Islet precursor cell (in vitro differentiated cells): ENCODE measurements at regions not wholly inside any gene's neighbourhood (a gene's known extent, or its start where the extent isn't known, plus 50 kb on each side); places are given as distances from the start of the nearest gene placed in this dataset.
"Not testable (repeated sequence)": the region's sequence is repeated elsewhere in the genome, so short reads cannot be mapped to it uniquely, and the experiment has no call there.

ENCODE experiments used
- DNase-seq: peaks from one replicate; pipeline ENCODE4 v3.0.0-alpha.2; 2018

DNA sequence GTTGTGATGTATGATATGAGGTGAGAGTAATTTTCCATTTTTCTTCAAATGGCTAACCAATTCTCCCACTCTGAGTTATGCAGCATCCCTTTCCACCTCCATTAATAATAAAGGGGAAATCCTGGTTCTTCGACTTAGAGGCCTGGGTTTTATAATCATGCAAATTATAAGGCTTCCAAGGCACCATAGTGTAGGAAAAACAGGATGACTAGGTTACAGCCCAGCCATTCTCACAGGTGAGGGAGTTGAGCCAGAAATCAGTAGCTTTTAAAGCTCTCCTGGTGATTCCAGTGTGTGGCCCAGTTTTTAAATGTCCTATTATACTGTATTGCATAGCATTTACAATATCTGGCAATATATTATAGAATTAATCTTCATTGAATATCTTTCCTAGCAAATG lies 203.1 kb downstream of the ARHGEF9 start:
- DNase-seq = no peak

GRCh38 chrX:63581398-63581797 lies 203.6 kb downstream of the ARHGEF9 start:
- peak; percentile 55 for DNase-seq

DNA sequence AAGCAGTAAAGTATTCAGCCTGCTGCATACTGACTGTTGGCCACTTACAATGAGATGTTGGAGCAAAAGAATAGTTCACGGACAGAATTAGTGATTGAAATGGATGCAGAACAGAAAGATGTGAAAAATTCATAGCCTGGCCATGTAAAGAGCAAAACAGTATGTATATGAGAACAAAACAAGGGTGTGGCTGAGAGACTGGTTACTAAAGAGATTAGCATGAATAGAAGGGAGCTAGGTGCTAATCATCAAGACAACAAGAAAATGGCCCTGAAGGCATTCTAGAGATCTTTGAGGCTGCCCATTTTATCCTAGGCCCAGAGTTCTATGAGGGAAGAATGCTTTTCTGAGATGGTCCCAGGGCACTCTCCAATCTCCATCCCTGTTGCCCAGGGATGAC lies 208.5 kb downstream of the ARHGEF9 start:
- no peak for DNase-seq

GRCh38 chrX:63575700-63576099 lies 209.3 kb downstream of the ARHGEF9 start:
- DNase-seq = not testable (repeated sequence)

DNA sequence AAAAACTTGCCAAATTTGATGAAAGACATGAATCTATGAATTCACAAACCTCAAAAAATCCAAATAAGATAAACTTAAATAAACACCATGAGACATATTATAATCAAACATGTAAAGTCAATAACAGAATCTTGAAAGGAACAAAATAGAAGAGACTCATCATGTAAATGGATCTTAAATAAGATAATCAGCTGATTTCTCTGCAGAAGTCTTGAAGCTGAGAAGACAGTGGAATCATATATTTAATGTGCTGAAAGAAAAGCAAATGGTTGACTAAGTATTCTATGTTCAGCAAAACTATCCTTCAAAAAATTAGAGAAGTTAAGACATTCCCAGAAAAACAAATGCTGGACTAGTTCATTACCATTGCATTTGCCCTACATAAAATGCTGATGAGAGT lies 215.7 kb upstream of the SPIN4 start:
- DNase-seq = no peak

- DNase-seq = no peak
Measured at GRCh38 chrX:63561425-63561824, 210.3 kb upstream of the SPIN4 start.

GRCh38 chrX:63560601-63561218 lies 209.6 kb upstream of the SPIN4 start:
- DNase-seq = peak; percentile 92

DNA sequence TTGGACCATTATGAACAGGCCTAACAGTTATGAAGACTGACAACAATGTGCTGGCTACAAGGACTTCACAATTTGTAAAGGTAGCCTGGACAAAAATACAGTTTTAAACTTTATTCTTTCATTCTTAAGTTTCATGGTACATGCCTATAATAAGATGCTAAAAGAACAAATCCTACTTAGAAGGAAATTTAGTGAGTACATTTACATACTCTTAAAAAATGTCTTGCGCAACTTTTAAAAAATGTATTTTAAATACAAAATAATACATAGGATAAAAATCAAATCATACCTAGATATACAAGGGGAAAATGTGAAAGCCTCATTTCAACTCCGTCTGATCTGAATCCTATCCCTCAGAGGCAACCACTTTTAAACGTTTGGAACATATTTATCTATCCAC lies 200.7 kb upstream of the SPIN4 start:
- no peak for DNase-seq

DNA sequence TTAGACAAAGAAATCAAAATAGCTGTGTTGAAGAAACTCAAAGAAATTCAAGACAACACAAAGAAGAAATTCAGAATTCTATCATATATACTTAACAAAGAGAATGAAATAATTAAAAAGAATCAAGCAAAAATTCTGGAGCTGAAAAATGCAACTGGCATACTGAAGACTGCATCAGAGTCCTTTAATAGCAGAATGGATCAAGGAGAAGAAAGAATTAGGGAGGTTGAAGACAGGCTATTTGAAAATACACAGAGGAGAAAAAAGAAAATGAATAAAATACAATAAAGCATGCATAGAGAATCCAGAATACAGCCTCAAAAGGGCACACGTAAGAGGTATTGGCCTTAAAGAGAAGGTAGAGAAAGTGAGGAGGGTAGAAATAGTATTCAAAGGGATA lies 179.5 kb upstream of the SPIN4 start:
- DNase-seq = no peak

GRCh38 chrX:63529961-63530360 lies 178.8 kb upstream of the SPIN4 start:
- DNase-seq = no peak

DNA sequence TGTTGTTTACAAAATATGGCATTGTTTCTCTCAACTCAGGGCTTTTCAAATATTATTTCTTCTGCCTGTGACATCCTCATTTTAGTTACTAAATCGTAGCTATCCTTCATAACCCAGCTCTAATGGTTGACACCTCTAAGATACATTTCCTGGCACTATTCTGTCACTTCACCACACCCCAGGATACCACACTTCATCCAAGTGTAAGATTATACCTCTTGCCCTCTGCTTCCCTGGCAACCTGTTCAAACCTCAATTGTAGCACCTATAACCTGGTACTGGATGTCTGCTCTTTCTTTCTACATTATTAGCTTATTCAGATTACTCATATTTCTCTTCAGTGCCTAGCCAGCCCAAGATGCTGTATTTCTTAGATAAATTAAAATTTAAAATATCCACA lies 175.7 kb upstream of the SPIN4 start:
- no peak for DNase-seq

- DNase-seq = no peak
Measured at GRCh38 chrX:63525491-63525890, 174.4 kb upstream of the SPIN4 start.

DNA sequence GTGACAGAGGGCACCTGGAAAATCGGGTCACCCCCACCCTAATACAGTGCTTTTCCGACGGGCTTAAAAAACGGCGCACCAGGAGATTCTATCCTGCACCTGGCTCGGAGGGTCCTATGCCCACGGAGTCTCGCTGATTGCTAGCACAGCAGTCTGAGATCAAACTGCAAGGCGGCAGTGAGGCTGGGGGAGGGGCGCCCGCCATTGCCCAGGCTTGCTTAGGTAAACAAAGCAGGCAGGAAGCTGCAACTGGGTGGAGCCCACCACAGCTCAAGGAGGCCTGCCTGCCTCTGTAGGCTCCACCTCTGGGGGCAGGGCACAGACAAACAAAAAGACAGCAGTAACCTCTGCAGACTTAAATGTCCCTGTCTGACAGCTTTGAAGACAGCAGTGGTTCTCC lies 168.2 kb upstream of the SPIN4 start:
- not testable (repeated sequence) for DNase-seq

- DNase-seq = no peak
Measured at GRCh38 chrX:63514569-63515080, 163.5 kb upstream of the SPIN4 start.

DNA sequence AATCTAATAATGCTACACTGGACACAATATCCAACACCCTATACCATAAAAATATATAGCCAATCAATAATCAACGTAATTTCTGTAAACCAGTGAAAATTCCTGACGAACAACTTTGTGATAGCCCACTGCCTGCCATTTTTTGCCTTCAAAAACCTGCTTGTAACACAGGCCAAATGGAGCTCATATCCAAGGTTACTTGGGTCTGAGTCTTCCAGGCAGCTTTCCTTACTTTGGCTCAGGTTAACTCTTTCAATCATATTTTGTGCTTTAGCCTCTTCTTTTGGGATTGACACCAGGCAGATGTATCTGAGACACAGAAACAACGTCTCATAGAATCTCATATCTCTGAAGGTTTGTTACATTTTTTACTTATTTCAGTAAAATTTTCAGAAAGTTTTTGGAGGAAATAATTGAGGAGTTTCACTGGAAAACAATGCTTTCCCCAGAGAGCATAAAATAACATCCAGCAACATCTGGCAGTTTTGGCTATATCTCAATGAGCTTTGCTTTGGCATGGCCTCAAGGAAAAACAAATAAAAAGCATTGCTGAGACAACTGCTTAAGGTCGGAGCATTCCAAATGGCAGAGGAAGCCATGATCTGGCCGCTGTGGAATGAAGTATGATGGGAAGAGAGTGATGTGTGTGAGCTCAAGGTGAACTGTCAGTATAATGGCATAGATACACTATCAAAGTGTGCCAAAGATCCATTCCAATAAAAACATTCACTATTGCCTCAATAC lies 162.9 kb upstream of the SPIN4 start:
- no peak for DNase-seq

DNA sequence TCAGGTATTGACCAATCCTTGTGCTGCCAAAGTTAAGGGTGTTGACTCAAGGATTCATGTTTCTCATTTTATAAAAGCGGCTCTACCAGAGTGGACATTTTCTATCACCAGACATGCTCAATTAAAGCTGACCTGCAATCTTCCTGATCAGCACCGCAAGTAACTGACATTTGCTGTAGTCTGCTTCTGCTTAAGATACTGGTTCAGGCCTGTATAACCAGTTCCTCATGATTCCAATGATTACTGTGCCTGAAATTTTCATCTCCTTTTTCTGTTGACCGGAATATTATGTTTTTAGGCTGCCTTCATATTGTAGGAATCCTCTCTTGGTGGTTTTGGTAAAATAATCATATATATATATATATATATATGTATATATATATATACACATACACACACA lies 160.2 kb upstream of the SPIN4 start:
- DNase-seq = no peak

DNA sequence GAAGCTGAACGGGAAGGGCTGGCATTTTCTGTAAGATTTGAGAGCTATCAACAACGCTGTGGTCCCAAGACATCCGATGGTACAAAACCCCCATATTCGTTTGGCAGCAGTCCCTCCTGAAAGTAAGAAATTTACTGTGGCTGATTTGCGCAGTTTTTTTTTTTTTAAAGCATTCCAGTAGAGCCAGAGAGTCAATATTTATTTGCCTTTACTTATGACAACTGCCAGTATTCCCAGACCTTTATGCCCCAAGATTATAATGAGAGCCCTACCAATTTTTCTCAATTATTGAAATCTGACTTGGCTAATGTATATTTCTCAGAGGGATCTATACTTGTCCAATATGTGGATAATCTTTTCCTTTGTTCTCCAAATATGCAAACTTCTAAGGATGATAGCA lies 157.5 kb upstream of the SPIN4 start:
- DNase-seq = no peak

GRCh38 chrX:63506320-63506719 lies 155.2 kb upstream of the SPIN4 start:
- DNase-seq = no peak

DNA sequence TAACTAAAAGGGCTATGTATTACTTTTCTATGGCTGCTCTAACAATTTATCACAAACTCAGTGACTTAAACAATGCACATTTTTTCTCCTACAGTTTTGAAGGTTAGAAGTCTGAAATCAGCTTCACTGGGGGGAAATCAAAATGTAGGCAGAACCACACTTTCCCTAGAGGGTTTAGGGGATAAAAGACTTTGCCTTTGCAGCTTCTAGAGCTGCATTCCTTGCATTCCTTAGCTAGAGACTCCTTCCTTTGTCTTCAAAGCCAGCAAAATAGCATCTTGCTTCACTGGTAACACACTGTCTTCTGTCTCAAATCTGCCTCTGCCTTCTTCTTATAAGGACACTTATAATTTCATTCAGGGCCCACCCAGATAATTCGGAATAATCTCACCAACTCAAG lies 152.4 kb upstream of the SPIN4 start:
- peak; percentile 51 for DNase-seq

DNA sequence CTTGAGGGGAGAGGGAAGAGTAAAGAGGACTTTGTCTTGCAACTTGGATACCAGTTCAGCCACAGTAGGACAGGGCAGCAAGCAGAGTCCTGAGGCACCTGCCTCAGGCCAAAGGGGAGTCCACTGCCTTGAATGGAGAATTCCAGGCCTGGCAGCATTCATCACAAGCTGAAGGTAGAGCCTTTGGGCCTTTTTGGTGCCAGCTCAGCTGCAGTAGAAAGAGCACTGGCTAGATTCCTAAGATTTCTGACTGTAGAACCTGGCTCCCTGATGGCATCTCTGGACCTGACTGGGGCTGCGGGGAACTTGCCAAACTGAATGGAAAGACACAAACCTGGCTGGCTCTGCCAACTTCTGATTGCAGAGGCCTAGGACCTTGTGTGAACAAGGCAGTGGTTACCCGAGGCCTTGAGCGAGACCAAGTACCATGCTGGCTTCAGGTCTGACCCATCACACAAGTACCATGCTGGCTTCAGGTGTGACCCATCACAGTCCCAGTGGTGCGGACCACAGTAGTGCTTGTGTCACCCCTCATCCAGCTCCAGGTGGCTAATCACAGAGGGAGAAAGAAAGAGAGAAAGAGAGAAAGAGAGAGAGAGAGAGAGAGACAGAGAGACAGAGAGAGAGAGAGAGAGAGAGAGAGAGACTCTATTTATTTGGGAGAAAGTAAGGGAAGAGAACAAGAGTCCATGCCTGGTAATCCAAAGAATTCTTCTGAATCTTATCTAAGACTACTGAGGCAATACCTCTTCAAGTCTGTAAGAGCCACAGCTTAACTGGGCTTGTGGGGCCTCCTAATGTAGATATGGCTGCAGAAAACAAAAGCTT lies 137.6 kb upstream of the SPIN4 start:
- DNase-seq = no peak

- DNase-seq = no peak
Measured at GRCh38 chrX:63475200-63475599, 124.1 kb upstream of the SPIN4 start.

GRCh38 chrX:63471004-63471403 lies 119.9 kb upstream of the SPIN4 start:
- DNase-seq = no peak

- DNase-seq = no peak
Measured at GRCh38 chrX:63470506-63470905, 119.4 kb upstream of the SPIN4 start.

DNA sequence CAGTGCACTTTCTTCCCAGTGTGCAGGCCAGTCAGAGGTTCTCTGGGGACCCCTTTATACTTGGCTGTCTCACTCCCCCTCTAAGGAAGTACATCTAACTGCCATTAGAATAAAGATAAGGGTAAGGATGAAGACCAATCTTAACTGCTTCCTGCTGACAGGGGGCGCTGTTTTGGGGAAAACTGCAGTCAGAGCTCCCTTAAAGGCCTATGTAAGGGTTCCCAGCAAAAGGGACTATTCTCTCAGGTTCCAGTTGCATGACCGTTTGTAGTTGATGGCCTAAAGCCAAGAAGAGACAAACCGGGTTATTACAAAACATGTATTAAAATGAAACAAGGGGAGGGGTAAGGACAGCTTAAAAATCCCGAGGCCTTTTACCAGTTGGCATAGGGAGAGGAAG lies 115.6 kb upstream of the SPIN4 start:
- no peak for DNase-seq
